Ectodermal cell (in vitro differentiated cells): ENCODE measurements at regions not wholly inside any gene's neighbourhood (a gene's known extent, or its start where the extent isn't known, plus 50 kb on each side); places are given as distances from the start of the nearest gene placed in this dataset.

Source experiments
- H3K27ac ChIP-seq: 2 replicates; pipeline ENCODE4 v1.7.0; 2013; ENCODE audit warnings: mild to moderate bottlenecking, low read depth, low read length; ENCODE audit not compliant: insufficient read depth, poor library complexity, severe bottlenecking
- H3K27me3 ChIP-seq: 2 replicates; pipeline ENCODE4 v1.7.0; 2013; ENCODE audit warnings: mild to moderate bottlenecking, low read length; ENCODE audit not compliant: insufficient read depth, control insufficient read depth, poor library complexity, severe bottlenecking
- H3K36me3 ChIP-seq: one replicate; pipeline ENCODE4 v1.7.0; 2013; ENCODE audit warnings: low read length; ENCODE audit not compliant: control insufficient read depth, insufficient read depth
- H3K4me1 ChIP-seq: one replicate; pipeline ENCODE4 v1.7.0; 2013; ENCODE audit warnings: low read length; ENCODE audit not compliant: control insufficient read depth, insufficient read depth
- H3K4me3 ChIP-seq: 2 replicates; pipeline ENCODE4 v1.7.0; 2013; ENCODE audit warnings: low read depth, low read length, control low read depth; ENCODE audit not compliant: insufficient read depth
- H3K9me3 ChIP-seq: 2 replicates; pipeline ENCODE4 v1.7.0; 2013; ENCODE audit warnings: mild to moderate bottlenecking, low read length, moderate library complexity; ENCODE audit not compliant: control insufficient read depth
- WGBS, 2 experiments: methylation state at CpG; one replicate each; pipeline ENCODE4 v1.1.7; 2013; ENCODE audit warnings: missing lambda C conversion rate in 2 of 2; 5-methylcytosine and 5-hydroxymethylcytosine counted together

- Histone ChIP-seq H3K4me3 (no peak overlapping the region), H3K36me3 (no peaks in the 10 kb centered on the region), H3K9me3 (no peaks in the 10 kb centered on the region), H3K4me1 (no peaks in the 10 kb centered on the region), H3K27ac (no peak overlapping the region), H3K27me3 (no peaks in the 10 kb centered on the region)
- 90 to 96% methylated on average over 5 of the region's 5 CpGs for WGBS, 2 experiments
These were observed 371.8 kb upstream of the E2F7 start for GRCh38 chr12:77437206-77437605.

GRCh38 chr12:77435446-77436091 is 370.2 kb upstream of the E2F7 start:
- Histone ChIP-seq H3K36me3 (no peaks in the 10 kb centered on the region), H3K4me1 (no peaks in the 10 kb centered on the region), H3K27ac (no peak overlapping the region), H3K4me3 (no peak overlapping the region), H3K27me3 (no peaks in the 10 kb centered on the region), H3K9me3 (no peaks in the 10 kb centered on the region)
- WGBS, 2 experiments = 75 to 79% methylated on average over 4 to 5 of the region's 5 CpGs

GRCh38 chr12:77433799-77434198 is 368.4 kb upstream of the E2F7 start:
- Histone ChIP-seq H3K4me1 (no peaks in the 10 kb centered on the region), H3K27ac (no peak overlapping the region), H3K27me3 (no peaks in the 10 kb centered on the region), H3K36me3 (no peaks in the 10 kb centered on the region), H3K4me3 (no peak overlapping the region), H3K9me3 (no peaks in the 10 kb centered on the region)
- 90 to 98% methylated on average over 2 of the region's 3 CpGs for WGBS, 2 experiments

- Histone ChIP-seq H3K9me3 (no peaks in the 10 kb centered on the region), H3K4me3 (no peak overlapping the region), H3K36me3 (no peaks in the 10 kb centered on the region), H3K27ac (no peak overlapping the region), H3K4me1 (no peaks in the 10 kb centered on the region), H3K27me3 (no peaks in the 10 kb centered on the region)
- no CpG with 5 or more reads among the region's 1 CpG for WGBS, 2 experiments
These were observed 364.1 kb upstream of the E2F7 start for GRCh38 chr12:77429426-77429825.

- no peaks in the 10 kb centered on the region for H3K9me3 ChIP-seq
- H3K36me3 ChIP-seq = no peaks in the 10 kb centered on the region
- no peak overlapping the region for H3K4me3 ChIP-seq
- no peak overlapping the region for H3K27ac ChIP-seq
- H3K27me3 ChIP-seq = no peaks in the 10 kb centered on the region
- WGBS, 2 experiments = 93 to 96% methylated on average over 2 of the region's 2 CpGs
- H3K4me1 ChIP-seq = no peaks in the 10 kb centered on the region
These were observed 355.8 kb upstream of the E2F7 start for GRCh38 chr12:77421152-77421551.

GRCh38 chr12:77409551-77409950 is 344.2 kb upstream of the E2F7 start:
- Histone ChIP-seq H3K36me3 (no peaks in the 10 kb centered on the region), H3K4me1 (no peaks in the 10 kb centered on the region), H3K27ac (no peak overlapping the region), H3K9me3 (no peaks in the 10 kb centered on the region), H3K27me3 (no peaks in the 10 kb centered on the region), H3K4me3 (no peak overlapping the region)

GRCh38 chr12:77407931-77408330 is 342.6 kb upstream of the E2F7 start:
- Histone ChIP-seq H3K9me3 (no peaks in the 10 kb centered on the region), H3K27ac (no peak overlapping the region), H3K36me3 (no peaks in the 10 kb centered on the region), H3K4me3 (no peak overlapping the region), H3K4me1 (no peaks in the 10 kb centered on the region), H3K27me3 (no peaks in the 10 kb centered on the region)
- WGBS, 2 experiments = 86 to 88% methylated on average over 1 of the region's 1 CpG

GRCh38 chr12:77406219-77406905 is 341.0 kb upstream of the E2F7 start:
- H3K27me3 ChIP-seq = no peaks in the 10 kb centered on the region
- H3K4me1 ChIP-seq = no peaks in the 10 kb centered on the region
- no peak overlapping the region for H3K27ac ChIP-seq
- no peaks in the 10 kb centered on the region for H3K36me3 ChIP-seq
- H3K9me3 ChIP-seq = no peaks in the 10 kb centered on the region
- 97 to 99% methylated on average over 3 to 4 of the region's 4 CpGs for WGBS, 2 experiments
- H3K4me3 ChIP-seq = no peak overlapping the region

GRCh38 chr12:77402716-77403115 is 337.3 kb upstream of the E2F7 start:
- no peak overlapping the region for H3K4me3 ChIP-seq
- WGBS, 2 experiments = 100% methylated on average over 1 of the region's 1 CpG; no CpG with 5 or more reads in 1 of the 2 experiments
- H3K4me1 ChIP-seq = no peaks in the 10 kb centered on the region
- H3K36me3 ChIP-seq = no peaks in the 10 kb centered on the region
- H3K27ac ChIP-seq = no peak overlapping the region
- H3K9me3 ChIP-seq = no peaks in the 10 kb centered on the region
- no peaks in the 10 kb centered on the region for H3K27me3 ChIP-seq

- Histone ChIP-seq H3K36me3 (no peaks in the 10 kb centered on the region), H3K4me1 (no peaks in the 10 kb centered on the region), H3K27ac (no peak overlapping the region), H3K9me3 (no peaks in the 10 kb centered on the region), H3K27me3 (no peaks in the 10 kb centered on the region), H3K4me3 (no peak overlapping the region)
These were observed 336.4 kb upstream of the E2F7 start for GRCh38 chr12:77401770-77402081.
